Hindlimb muscle (tissue), 1 donor: ENCODE measurements at regions not wholly inside any gene's neighbourhood (a gene's known extent, or its start where the extent isn't known, plus 50 kb on each side); places are given as distances from the start of the nearest gene placed in this dataset.

Experiments used
- DNase-seq: peaks from one replicate; pipeline ENCODE4 v3.0.0-alpha.2; 2013

DNA sequence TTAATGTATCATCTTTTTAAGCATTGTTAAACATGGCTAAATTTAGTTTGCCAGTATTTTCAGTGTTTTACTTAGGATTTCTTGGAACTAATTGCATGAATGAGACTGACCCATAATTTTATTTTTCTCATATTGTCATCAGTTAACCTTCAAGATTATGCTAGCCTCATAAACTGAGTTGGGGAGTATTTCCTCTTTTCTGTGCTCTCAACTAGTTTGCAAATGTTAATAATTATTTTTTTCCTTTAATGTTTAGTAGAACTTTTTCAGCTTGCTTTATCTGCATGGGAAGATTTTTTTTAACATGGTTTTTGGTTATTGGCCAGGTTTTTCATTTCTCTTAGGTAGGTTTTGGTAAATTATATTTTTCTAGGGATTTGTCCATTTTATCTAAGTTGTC lies 235.4 kb upstream of the SESN3 start:
- no peak for DNase-seq

DNA sequence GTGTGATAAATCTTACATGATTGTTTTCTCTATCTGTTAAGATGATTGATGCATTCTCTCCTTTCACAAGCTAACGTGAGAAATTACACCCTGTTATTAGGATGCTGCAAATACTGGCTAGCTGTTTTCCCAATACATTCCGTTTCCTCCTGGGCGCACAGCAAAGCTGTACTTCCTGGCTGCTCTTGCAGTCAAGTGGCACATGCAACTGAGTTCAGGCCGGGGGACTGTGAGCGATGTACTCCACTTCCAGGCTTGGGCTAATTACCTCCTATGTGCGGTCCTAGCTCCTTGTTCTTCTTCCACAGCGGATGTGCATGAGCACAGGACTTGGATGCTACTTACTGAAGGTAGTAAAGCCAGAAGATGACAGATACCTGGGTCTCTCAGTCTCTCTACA lies 234.9 kb upstream of the SESN3 start:
- DNase-seq, result no peak

DNA sequence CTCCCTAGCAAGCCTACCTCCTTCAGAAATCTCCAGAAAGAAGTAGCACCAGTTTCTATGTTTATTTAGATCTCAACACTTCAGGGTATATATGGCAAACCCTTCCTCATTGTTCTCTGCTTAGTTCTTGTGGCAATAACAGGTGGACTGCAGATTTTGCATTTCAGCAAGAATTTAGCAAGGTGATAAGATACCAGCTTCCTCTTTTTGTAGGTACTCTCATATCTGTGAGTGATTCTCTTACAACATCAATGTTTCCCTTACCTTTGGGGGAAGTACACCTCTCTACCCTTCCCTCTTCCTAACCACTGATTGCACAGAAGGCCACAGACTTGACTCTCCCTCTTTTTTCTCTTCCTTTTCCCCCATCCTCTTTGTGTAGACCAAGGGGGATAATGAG lies 230.9 kb upstream of the SESN3 start:
- DNase-seq, result no peak

DNA sequence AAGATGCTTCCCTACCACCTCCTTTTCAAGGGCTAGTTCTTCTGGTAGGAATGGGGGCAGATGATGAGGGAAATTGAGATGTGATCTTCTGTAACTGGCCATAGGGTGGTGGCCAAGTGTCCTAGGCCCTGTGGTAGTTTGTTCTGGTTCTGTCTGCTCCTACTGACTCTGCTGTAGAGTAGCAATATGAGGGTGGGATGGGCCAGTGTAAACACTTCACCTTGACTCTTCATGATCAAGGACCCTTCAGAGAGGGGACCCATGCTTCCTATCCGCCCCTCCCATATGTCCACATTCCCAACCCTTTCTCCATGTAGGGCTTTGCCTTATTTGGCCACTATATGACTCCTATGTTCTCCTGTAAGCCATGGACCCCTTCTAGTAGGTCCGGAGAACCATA lies 230.3 kb upstream of the SESN3 start:
- no peak for DNase-seq

GRCh38 chr11:95459291-95460042 lies 228.5 kb upstream of the SESN3 start:
- peak; percentile 76 for DNase-seq

DNA sequence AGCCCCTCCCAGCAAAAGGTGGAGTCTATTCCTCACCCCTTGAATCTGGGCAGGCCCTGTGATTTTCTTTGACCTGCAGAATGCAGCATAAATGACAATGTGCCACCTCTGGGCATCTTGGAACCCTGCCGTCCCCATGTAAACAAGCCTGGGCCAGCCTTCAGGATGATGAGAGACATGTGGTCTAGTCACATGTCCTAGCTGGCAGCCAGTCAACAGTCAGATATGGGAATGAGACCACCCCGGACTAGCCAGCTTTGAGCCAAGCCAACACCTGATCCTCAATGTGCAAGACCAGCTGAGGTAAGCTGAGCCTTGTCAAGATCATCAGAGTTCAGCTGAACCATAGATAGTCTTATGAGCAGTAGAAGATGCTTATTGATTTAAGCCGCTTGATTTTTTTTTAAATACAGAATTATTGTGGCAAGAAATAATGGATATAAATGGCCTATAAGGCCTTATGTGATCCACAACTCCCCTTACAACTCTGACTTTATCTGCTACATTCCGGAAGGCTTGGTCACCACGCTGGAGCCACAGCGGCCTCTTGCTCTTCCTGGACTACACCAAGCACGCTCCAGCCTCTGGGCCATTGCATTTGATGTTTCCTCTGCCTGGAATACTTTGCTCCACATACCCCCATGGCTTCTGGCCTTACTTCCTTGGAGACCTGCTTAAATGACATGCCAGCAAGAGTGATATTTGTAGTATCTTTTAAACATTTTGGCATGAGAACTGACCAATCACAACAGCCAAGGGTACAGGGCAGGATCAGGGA lies 225.9 kb upstream of the SESN3 start:
- DNase-seq, result no peak

DNA sequence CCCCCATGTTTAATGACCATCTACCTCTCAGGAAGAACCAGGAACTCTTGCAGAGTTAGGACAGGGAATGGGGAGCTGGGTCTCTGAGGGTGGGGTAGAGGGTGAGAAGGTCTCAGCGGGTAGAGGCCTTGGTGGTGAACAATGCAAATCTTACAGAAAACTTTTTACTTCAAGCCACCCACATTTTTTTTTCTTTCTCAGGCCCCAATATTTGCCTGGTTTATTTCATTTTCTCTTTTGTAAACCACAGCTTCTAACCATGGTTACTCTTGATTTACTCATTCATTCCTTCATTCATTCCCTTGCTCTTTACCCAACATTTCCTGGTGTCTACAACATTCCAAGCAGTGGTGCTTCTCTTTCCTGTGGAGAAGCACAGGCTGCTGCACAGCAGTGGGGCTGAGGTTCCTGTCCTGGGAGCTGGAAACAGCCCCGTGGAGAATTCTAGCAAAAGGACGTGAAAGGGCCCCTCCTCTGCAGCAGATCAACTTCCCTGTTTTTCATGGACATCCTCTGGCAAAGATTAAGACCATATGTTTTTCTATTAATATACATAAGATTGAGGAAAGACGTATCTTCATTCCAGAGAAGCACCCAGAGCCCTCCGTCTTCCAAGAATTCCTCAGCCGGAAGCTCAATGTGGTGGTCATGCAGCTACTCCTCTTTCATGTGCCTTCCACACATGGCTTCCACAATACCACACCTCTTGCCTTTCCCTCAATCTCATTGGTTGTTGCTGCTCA lies 224.4 kb upstream of the SESN3 start:
- no peak for DNase-seq

- no peak for DNase-seq
These were observed 222.7 kb upstream of the SESN3 start for GRCh38 chr11:95453616-95454171.

DNA sequence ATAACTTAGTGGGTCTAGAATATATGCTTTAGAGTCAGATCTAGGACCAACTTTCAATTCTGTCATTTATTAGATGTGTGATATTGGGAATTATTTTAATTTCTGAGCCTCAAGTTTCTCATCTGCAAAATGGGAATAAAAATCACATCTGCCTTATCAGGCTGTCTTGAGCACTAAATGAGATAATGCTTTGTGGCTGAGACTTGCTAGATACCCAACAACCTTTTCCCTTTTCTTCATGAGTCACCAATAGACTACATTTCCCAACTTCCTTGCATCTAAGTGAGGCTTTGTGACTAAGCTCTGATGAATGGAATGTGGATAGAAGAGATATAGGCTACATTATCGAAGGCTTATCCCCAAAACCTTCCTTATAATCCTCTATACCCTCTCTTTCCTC lies 220.7 kb upstream of the SESN3 start:
- DNase-seq, result no peak

GRCh38 chr11:95451261-95451660 lies 220.3 kb upstream of the SESN3 start:
- no peak for DNase-seq

GRCh38 chr11:95450547-95451123 lies 219.6 kb upstream of the SESN3 start:
- DNase-seq, result no peak

GRCh38 chr11:95445746-95446333 lies 214.8 kb upstream of the SESN3 start:
- DNase-seq, result no peak

DNA sequence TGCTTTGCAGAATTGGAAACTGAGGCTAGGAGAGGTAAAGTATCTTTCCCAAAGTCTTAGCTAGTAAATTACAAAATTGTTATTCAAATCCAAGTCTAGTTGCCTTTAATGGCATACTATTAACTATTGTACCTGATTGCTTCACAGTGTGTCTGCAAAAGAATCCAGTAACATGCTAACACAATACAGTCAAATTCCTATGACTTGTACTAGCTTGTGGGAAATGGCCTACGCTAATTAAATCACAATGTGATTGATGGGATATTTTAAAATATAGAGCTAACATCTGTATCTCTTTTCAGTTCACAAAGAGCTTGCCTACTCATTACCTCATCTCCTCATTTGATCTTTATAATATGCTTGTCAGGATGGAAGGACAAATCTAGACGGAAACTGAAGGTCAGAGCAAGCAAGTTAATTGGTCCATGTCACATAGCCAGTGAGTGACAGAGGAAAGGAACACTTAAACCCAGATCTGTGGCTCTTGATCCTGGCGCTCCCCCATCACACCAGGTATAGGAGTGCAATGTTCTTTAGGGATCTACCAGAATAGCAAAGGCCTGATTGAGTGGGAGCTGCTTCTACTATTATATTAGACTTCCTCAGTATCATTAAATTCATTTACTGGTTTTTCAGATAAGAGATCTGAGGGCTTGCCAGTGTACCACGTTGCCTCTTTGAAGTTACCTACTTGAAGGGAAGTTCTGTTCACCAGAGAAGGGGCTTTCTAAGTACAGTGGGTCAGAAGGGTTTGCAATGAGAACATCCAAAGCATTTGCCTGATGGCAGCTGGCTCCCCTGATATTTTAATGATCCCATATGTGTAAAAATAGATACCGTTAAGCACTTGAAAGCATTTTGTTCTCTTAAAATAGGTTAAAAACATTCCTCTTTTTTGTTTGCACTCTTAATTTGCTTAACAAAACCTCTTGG lies 213.6 kb upstream of the SESN3 start:
- no peak for DNase-seq

GRCh38 chr11:95443386-95443785 lies 212.4 kb upstream of the SESN3 start:
- no peak for DNase-seq

GRCh38 chr11:95442531-95443050 lies 211.6 kb upstream of the SESN3 start:
- DNase-seq, result no peak

GRCh38 chr11:95435628-95436353 lies 204.8 kb upstream of the SESN3 start:
- no peak for DNase-seq

GRCh38 chr11:95435192-95435591 lies 204.2 kb upstream of the SESN3 start:
- DNase-seq, result no peak

DNA sequence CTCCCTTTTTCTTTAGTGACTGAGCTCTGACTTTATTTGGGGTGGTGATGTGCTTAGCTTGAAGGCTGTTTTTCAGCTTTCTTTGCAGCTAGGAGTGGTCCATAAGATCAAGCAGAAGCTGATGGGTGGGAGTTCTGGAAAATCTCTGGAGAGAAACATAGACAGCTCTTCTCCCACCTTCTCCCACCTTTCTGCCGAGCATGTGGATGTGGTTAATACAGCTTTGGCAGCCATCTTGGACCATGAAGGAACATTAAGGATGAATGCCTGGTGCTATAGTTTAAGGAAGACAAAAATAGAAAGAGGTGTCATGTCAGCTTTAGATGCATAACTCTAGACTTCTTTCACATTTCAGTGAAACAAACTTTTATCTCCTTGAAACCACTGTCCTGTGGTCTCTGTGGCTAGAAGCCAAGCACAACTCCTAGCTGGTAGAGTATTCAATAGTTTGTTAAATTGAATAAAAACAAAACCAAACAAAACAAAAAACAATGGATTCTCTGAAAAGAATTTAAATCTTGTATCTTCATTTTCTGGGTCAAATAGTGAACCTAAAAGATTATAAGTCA lies 203.6 kb upstream of the SESN3 start:
- no peak for DNase-seq

GRCh38 chr11:95434009-95434408 lies 203.0 kb upstream of the SESN3 start:
- DNase-seq, result no peak
